Activated naive CD8-positive, alpha-beta T cell treated with anti-CD3 and anti-CD28 coated beads, Interleukin-2, amount 50 U/mL, for 24 hours (primary cell): ENCODE measurements at regions not wholly inside any gene's neighbourhood (a gene's known extent, or its start where the extent isn't known, plus 50 kb on each side); places are given as distances from the start of the nearest gene placed in this dataset.
"Not testable (repeated sequence)": the region's sequence is repeated elsewhere in the genome, so short reads cannot be mapped to it uniquely, and the experiment has no call there.

Experiments
- ATAC-seq: fragments of 150-1000 bp; cut with Tn5 transposase; one replicate; pipeline ENCODE4 v1.10.0; 2021
- DNase-seq: peaks from one replicate; pipeline ENCODE4 v3.0.0; 2021
- H3K27ac Mint-ChIP-seq: one replicate; pipeline ENCODE4 v1.8.0; 2021; ENCODE audit warnings: mild to moderate bottlenecking, mixed read lengths
- H3K27me3 Mint-ChIP-seq: one replicate; pipeline ENCODE4 v1.8.0; 2021; ENCODE audit warnings: mixed read lengths
- H3K36me3 Mint-ChIP-seq: one replicate; pipeline ENCODE4 v1.8.0; 2021; ENCODE audit warnings: low read depth, mixed read lengths
- H3K4me1 Mint-ChIP-seq: one replicate; pipeline ENCODE4 v1.8.0; 2021; ENCODE audit warnings: mixed read lengths
- H3K4me3 Mint-ChIP-seq: one replicate; pipeline ENCODE4 v1.8.0; 2021; ENCODE audit warnings: mild to moderate bottlenecking, moderate library complexity, mixed read lengths
- H3K9me3 Mint-ChIP-seq: one replicate; pipeline ENCODE4 v1.8.0; 2021; ENCODE audit warnings: mixed read lengths

- Mint-ChIP-seq H3K27ac (no peak overlapping the region), H3K36me3 (no peaks in the 10 kb centered on the region), H3K9me3 (peaks cover 4% of the 10 kb centered on the region), H3K4me3 (no peak overlapping the region), H3K27me3 (peaks cover 4% of the 10 kb centered on the region), H3K4me1 (no peaks in the 10 kb centered on the region)
- ATAC-seq: no peak
- no peak for DNase-seq
Observed at GRCh38 chr3:153864793-153865192, 256.4 kb upstream of the ARHGEF26 start.

- DNase-seq: no peak
- Mint-ChIP-seq H3K9me3 (peaks cover 4% of the 10 kb centered on the region), H3K36me3 (no peaks in the 10 kb centered on the region), H3K4me1 (no peaks in the 10 kb centered on the region), H3K4me3 (no peak overlapping the region), H3K27ac (no peak overlapping the region), H3K27me3 (peaks cover 4% of the 10 kb centered on the region)
- no peak for ATAC-seq
Observed at GRCh38 chr3:153866901-153867300, 254.3 kb upstream of the ARHGEF26 start.

GRCh38 chr3:153874348-153874747, 246.8 kb upstream of the ARHGEF26 start:
- H3K27ac Mint-ChIP-seq, H3K4me3 Mint-ChIP-seq, DNase-seq, H3K4me1 Mint-ChIP-seq, H3K36me3 Mint-ChIP-seq, ATAC-seq, H3K27me3 Mint-ChIP-seq: not testable (repeated sequence)
- peaks cover 11% of the 10 kb centered on the region for H3K9me3 Mint-ChIP-seq

GRCh38 chr3:153880493-153880892, 240.7 kb upstream of the ARHGEF26 start:
- no peaks in the 10 kb centered on the region for H3K4me1 Mint-ChIP-seq
- H3K27me3 Mint-ChIP-seq: peaks cover 2% of the 10 kb centered on the region
- H3K27ac Mint-ChIP-seq: no peak overlapping the region
- no peak overlapping the region for H3K4me3 Mint-ChIP-seq
- no peaks in the 10 kb centered on the region for H3K9me3 Mint-ChIP-seq
- no peak for ATAC-seq
- no peaks in the 10 kb centered on the region for H3K36me3 Mint-ChIP-seq
- no peak for DNase-seq

GRCh38 chr3:153881201-153881600, 240.0 kb upstream of the ARHGEF26 start:
- H3K27me3 Mint-ChIP-seq: peaks cover 2% of the 10 kb centered on the region
- no peak overlapping the region for H3K4me3 Mint-ChIP-seq
- ATAC-seq (no peak), DNase-seq (no peak)
- no peaks in the 10 kb centered on the region for H3K4me1 Mint-ChIP-seq
- no peaks in the 10 kb centered on the region for H3K36me3 Mint-ChIP-seq
- no peaks in the 10 kb centered on the region for H3K9me3 Mint-ChIP-seq
- no peak overlapping the region for H3K27ac Mint-ChIP-seq

- H3K9me3 Mint-ChIP-seq: no peaks in the 10 kb centered on the region
- ATAC-seq: no peak
Observed at GRCh38 chr3:153885359-153885758, 235.8 kb upstream of the ARHGEF26 start.

GRCh38 chr3:153889905-153890334, 231.3 kb upstream of the ARHGEF26 start:
- Mint-ChIP-seq H3K27ac (no peak overlapping the region), H3K36me3 (no peaks in the 10 kb centered on the region), H3K27me3 (no peaks in the 10 kb centered on the region), H3K4me1 (no peaks in the 10 kb centered on the region), H3K9me3 (no peaks in the 10 kb centered on the region), H3K4me3 (no peak overlapping the region)
- DNase-seq (no peak), ATAC-seq (no peak)

More at GRCh38 chr3:153885359-153885758, 235.8 kb upstream of the ARHGEF26 start:
- H3K27ac Mint-ChIP-seq: no peak overlapping the region
- no peaks in the 10 kb centered on the region for H3K27me3 Mint-ChIP-seq
- H3K4me3 Mint-ChIP-seq: no peak overlapping the region
- H3K4me1 Mint-ChIP-seq: no peaks in the 10 kb centered on the region
- no peak for DNase-seq
- H3K36me3 Mint-ChIP-seq: no peaks in the 10 kb centered on the region

- H3K36me3 Mint-ChIP-seq: no peaks in the 10 kb centered on the region
- H3K4me1 Mint-ChIP-seq: no peaks in the 10 kb centered on the region
- no peak for ATAC-seq
- H3K4me3 Mint-ChIP-seq: no peak overlapping the region
- H3K27me3 Mint-ChIP-seq: no peaks in the 10 kb centered on the region
- no peaks in the 10 kb centered on the region for H3K9me3 Mint-ChIP-seq
- no peak for DNase-seq
- H3K27ac Mint-ChIP-seq: no peak overlapping the region
Observed at GRCh38 chr3:153892126-153892525, 229.1 kb upstream of the ARHGEF26 start.

GRCh38 chr3:153894857-153895256, 226.3 kb upstream of the ARHGEF26 start:
- Mint-ChIP-seq H3K36me3 (no peaks in the 10 kb centered on the region), H3K4me3 (no peak overlapping the region), H3K27me3 (no peaks in the 10 kb centered on the region), H3K9me3 (no peaks in the 10 kb centered on the region), H3K4me1 (no peaks in the 10 kb centered on the region), H3K27ac (no peak overlapping the region)
- DNase-seq: no peak
- ATAC-seq: no peak

GRCh38 chr3:153896197-153896596, 225.0 kb upstream of the ARHGEF26 start:
- H3K9me3 Mint-ChIP-seq: no peaks in the 10 kb centered on the region
- no peak overlapping the region for H3K4me3 Mint-ChIP-seq
- H3K27ac Mint-ChIP-seq: no peak overlapping the region
- no peaks in the 10 kb centered on the region for H3K4me1 Mint-ChIP-seq
- H3K36me3 Mint-ChIP-seq: no peaks in the 10 kb centered on the region
- no peak for DNase-seq
- ATAC-seq: no peak
- H3K27me3 Mint-ChIP-seq: no peaks in the 10 kb centered on the region

GRCh38 chr3:153897025-153897723, 224.0 kb upstream of the ARHGEF26 start:
- ATAC-seq: no peak
- Mint-ChIP-seq H3K4me1 (no peaks in the 10 kb centered on the region), H3K27me3 (no peaks in the 10 kb centered on the region), H3K4me3 (no peak overlapping the region), H3K27ac (no peak overlapping the region), H3K9me3 (no peaks in the 10 kb centered on the region), H3K36me3 (no peaks in the 10 kb centered on the region)
- no peak for DNase-seq

GRCh38 chr3:153897842-153898241, 223.3 kb upstream of the ARHGEF26 start:
- Mint-ChIP-seq H3K4me1 (no peaks in the 10 kb centered on the region), H3K27me3 (peaks cover 3% of the 10 kb centered on the region), H3K36me3 (no peaks in the 10 kb centered on the region), H3K9me3 (no peaks in the 10 kb centered on the region), H3K27ac (no peak overlapping the region), H3K4me3 (no peak overlapping the region)
- DNase-seq: no peak
- no peak for ATAC-seq

- H3K9me3 Mint-ChIP-seq: peaks cover 7% of the 10 kb centered on the region
- no peak for DNase-seq
- H3K36me3 Mint-ChIP-seq: no peaks in the 10 kb centered on the region
Observed at GRCh38 chr3:153901152-153901551, 220.0 kb upstream of the ARHGEF26 start.

GRCh38 chr3:153901991-153902390, 219.2 kb upstream of the ARHGEF26 start:
- Mint-ChIP-seq H3K4me1 (no peaks in the 10 kb centered on the region), H3K27me3 (peaks cover 6% of the 10 kb centered on the region), H3K36me3 (no peaks in the 10 kb centered on the region), H3K4me3 (no peak overlapping the region), H3K9me3 (peaks cover 7% of the 10 kb centered on the region), H3K27ac (no peak overlapping the region)
- ATAC-seq (no peak), DNase-seq (no peak)

More at GRCh38 chr3:153901152-153901551, 220.0 kb upstream of the ARHGEF26 start:
- H3K27me3 Mint-ChIP-seq: peaks cover 6% of the 10 kb centered on the region
- no peaks in the 10 kb centered on the region for H3K4me1 Mint-ChIP-seq
- ATAC-seq: no peak
- H3K27ac Mint-ChIP-seq: no peak overlapping the region
- no peak overlapping the region for H3K4me3 Mint-ChIP-seq

- Mint-ChIP-seq H3K36me3 (no peaks in the 10 kb centered on the region), H3K27me3 (peaks cover 6% of the 10 kb centered on the region), H3K4me1 (no peaks in the 10 kb centered on the region), H3K27ac (no peak overlapping the region), H3K9me3 (peaks cover 7% of the 10 kb centered on the region), H3K4me3 (no peak overlapping the region)
- ATAC-seq (no peak), DNase-seq (no peak)
Observed at GRCh38 chr3:153903430-153903829, 217.8 kb upstream of the ARHGEF26 start.

GRCh38 chr3:153906366-153906765, 214.8 kb upstream of the ARHGEF26 start:
- Mint-ChIP-seq H3K27me3 (peaks cover 10% of the 10 kb centered on the region), H3K4me1 (no peaks in the 10 kb centered on the region), H3K9me3 (peaks cover 7% of the 10 kb centered on the region), H3K36me3 (no peaks in the 10 kb centered on the region), H3K4me3 (no peak overlapping the region), H3K27ac (no peak overlapping the region)
- ATAC-seq: no peak
- DNase-seq: no peak
